Astrocyte of the hippocampus (primary cell): ENCODE measurements at regions not wholly inside any gene's neighbourhood (a gene's known extent, or its start where the extent isn't known, plus 50 kb on each side); places are given as distances from the start of the nearest gene placed in this dataset.

Experiments
- DNase-seq: peaks from one replicate; pipeline ENCODE4 v3.0.0; 2011; ENCODE audit warnings: low read depth, low spot score

DNA sequence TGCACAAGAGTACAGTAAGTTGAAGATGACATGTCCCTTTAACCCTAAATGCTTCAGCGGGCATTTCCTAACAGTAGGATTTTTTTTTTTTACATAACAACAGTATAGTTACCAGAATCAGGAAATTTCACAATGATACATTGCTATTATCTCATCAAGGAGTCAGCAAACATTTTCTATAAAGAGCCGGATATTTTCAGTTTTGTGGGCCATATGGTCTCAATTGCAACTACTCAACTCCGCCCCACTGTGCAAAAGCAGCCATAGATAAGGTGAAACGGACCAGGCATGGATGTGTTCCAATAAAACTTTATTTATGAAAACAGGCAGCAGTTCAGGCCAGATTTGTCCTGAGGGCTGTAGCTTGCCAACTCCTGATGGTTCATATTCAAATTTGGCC is 130.6 kb downstream of the SMAD6 start:
- DNase-seq = no peak

DNA sequence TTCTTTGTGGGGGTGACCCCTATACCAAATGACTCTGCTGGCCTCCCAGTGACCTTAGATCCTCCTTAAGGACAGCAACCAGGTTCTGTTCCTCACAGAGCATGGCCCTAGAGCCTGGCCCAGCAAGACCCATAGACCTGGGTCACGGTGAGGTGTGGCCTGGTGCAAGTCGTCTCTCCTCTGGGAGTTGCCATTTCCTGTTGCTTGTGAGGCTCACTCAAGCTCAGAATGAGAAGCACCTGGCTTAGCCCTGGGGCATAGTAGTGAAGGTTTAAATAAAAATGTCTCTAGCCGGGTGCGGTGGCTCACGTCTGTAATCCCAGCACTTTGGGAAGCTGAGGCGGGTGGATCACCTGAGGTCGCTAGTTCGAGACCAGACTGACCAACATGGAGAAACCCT is 131.3 kb downstream of the SMAD6 start:
- no peak for DNase-seq

DNA sequence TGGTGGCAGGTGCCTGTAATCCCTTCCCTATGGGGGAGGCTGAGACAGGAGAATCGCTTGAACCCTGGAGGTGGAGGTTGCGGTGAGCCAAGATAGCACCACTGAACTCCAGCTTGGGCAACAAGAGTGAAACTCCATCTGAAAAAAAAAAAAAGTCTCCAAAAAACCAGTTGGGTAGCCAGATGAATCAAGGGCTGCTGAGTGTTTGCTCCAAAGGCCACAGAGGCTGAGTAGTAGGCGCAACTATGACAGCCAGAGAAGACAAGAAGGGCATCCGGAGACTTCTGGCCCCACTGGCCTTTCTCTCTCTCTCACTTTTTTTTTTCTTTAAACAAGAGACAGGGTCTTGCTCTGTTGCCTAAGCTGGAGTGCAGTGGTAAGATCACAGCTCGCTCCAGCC is 131.8 kb downstream of the SMAD6 start:
- no peak for DNase-seq

DNA sequence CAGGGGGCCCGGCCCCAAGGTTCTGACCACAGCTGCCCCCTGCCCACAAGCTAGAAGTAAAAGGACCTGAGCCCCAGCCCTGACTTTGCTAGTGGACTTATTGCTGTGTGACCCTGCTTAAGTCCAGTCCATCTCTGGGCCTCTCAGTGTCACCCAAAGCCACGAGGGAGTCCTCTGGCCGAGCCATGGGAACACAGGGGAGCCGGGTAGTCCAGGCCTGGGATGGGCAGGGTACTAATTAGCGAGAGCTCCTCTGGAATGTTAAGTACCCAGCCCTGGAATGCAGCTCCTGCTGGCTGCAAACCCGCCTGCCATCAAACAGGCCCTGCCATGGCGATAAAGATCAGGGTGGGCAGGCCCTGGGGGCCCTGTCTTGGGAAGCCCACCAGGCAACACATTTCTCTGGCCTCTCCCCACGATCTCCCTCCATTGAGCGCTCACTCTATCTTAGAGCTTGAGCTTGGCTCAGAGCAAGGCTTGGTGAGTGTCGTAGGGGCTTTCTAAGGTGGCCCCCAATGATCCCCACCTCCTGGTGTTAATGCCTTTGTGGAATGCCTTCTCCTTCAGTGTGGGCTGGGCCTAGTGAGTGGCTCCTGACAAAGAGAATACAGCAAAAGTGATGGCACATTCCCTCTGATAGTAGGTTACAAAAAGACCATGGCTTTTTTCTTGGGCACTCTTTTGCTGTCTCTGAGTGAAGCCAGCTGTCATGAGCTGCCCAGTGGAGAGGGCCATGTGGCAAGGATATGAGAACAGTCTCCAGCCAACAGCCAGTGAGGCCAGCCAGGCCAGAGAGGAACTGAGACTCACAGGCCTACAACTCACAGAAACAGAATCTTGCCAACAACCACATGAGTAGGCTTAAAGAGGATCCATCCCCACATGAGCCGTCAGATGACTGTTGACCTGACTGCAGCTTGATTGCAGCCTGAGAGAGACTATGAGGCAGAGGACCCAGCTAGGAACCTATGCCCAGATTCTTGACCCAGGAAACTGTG is 133.1 kb downstream of the SMAD6 start:
- peak; percentile 81 for DNase-seq

DNA sequence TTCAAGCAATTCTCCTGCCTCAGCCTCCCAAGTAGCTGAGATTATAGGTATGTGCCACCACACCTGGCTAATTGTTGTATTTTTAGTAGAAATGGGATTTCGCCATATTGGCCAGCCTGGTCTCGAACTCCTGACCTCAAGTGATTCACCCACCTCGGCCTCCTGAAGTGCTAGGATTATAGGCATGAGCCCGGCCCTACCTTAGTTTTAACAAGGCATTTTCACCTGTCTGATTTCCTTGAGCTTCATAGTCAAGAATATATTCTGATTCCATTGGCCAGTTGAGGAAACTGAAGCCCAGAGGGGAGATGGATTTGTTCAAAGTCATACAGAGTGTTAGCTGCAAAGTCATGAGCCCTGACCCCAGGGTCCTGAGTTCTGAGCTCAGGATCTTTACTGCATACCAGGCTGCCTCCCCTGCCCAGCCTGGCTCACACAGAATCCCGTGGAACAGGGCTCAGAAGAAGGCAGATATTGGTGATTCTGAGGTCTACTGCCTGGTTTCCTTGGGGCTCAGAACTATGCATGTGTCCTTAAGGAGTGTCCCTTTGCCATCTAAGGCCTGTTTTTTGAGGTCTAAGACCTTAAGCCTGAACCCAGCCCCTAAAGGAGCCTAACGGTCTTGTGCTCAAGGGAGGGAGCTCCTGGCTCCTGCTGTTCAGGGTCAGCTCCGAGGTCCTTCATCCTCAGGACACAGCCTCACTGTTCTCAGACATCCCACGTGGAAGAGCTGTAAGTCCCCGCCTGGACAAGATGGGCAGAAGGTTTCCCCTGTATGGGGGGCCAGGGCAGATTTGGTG is 134.4 kb downstream of the SMAD6 start:
- DNase-seq = no peak

DNA sequence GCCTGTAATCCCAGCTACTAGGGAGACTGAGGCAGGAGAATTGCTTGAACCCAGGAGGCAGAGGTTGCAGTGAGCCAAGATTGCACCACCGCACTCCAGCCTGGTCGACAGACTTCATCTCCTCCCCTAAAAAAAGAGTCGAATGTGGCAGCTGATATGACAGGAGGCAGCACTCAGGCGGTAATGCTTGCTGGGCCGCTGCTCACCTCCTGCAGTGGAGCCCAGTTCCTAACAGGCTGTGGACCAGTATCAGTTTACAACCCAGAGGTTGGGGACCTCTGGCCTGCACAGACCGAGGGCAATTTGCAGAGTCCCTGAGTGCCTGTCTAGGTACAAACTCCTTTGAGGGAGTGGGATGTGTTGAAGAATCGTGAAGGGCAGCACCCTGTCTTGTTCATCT is 136.2 kb downstream of the SMAD6 start:
- DNase-seq = no peak

DNA sequence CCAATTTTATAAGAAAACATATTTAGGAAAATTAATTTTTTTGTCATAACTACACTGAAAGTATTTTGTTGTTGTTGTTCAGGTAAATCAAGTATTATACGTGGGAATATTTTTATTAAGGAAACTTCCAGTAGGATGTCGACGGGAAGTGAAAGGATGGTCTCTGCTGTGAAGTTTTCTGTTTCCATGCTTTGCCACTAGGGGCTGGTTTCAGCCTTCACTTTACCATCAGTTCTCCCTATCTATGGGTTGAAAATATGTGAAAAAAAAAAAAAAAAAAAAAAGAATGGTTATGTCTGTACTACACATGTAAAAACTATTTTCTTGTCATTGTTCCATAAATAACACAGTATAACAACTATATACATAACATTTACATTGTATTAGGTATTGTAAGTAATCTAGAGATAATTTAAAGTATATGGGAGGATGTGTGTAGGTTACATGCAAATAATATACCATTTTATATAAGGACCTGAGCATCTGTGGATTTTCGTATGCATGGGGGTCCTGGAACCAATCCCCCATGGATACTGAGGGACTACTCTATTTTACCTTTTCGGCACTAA is 136.7 kb downstream of the SMAD6 start:
- DNase-seq = peak; percentile 65

DNA sequence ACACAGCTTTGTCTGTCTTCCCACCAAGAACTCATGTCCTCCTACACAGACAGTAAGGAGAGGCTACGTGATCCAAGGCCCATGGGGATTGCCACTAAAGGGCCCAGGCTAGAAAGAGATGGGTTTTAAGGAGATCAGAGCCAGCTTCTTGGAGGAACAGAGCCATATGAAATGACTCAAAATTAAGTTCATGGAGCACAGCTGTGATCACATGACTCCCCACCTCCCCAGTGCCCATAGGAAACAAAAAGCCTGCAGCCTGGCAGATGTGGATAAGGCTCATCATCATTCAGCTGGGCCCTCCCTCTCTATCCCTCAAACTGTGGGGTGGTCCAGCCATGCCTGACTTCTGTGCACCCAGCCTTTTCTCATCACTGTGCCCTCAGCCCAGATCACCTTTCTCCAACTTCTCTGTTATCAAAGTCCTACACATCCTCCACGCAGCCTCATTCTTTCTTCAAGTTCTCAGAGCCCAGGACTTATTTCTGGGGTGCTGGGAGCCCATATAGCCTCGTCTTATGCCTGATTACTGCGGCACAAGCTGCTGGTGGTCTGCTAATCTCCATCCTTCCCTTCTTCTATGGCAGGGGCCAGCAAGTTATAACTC is 137.6 kb downstream of the SMAD6 start:
- DNase-seq = no peak

DNA sequence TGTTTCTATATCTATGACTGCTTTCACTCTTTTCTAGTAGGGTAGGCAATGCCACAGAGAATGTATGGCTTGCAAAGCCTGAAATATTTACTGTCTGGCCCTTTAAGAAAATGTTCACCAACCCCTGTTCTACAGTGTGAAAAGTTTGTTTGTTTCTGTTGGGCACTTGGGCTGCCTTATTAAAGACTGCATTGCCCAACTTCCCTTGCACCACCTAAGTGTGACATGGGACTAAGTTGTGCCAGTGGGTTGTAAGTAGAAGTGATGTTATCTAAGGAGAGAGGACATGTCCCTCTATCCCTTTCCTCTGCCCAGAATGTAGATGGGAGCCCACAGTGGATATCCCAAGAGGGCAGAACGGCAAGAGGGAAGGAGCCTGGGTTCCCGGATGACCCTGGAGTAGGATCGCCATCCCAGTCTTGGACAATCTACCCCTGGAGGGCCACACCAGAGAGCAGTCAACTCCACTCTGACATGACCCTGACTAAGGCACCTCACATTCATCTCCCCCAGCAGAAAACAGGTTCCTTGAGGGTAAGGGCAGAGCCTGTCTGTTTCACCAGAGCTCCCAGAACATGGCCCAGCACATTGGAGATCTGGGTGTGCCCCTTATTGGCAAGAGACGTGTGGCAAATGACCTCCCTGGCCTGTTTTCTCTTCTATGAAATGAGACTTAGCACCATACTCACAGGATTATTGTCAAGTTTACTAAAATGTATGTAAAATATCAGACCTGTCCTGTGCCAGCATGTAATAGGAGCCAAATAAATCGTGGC is 138.8 kb downstream of the SMAD6 start:
- peak; percentile 13 for DNase-seq

DNA sequence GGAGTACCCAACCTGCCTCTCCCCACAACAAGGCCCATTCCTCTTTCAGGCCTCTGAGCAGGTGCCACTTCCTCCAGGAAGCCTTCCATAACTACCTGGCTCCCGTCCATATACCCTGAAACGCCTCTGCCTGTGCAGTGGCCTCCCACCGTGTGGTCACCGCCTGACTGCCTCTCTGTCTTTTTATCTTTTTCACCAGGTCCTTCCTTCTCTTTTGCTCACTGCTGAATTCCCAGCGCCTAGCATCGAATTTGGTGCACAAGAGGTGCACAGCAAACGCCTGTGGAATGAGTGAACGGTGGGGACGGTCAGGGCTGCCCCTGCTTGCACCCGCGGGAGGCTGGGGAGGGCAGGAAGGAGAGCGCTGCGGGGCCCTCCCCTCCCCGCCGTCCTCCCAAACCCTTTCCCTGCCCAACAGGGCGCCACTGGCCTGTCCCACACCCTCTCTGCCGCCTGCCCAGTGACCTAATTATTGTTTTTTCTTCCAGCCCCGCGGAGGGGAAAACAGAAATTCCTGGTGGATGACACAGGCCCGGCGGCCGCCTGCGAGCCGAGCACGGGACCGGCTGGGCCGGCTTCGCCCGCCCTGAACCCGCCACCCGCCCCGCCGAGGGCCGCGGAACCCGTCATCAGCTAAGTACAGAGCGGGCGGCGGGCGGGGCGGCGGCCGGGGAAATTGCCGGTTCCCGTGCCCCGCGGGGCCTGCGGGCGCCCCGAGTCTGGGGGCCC is 140.1 kb downstream of the SMAD6 start:
- peak; percentile 98 for DNase-seq

DNA sequence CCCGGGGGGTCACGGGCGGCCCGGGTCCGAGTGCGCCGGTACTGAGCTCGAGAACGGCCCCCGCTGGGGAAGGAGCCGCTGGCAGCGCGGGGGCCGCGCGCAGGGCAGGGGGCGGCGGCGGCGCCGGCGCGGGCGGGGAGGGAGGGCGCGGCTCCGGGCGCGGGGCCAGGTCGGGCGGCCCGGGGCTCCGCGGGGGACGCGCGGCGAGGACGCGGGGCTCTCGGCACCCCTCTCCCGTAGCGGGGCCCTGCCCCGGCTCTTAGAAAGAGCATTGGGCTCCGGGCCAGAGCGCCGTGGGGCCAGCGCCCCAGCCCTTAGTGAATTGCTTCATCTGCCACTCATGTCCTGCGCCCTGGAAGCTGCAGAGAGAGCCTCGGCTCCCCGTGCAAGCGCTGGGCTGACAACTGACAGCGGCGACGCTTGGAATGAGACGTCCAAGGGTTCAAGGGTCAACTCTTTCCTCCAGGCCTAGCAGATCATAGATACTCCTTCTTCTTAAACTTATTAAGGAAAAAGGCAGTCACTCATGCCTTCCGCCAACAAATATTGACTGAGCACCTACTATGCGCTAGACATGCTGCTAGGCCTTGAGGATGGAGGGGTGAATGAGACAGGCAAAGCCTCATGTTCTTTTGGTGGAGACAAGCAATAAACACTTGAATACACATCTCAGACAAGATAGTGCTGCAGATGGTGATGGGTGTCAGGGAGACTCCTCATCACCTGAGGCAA is 140.8 kb downstream of the SMAD6 start:
- DNase-seq = peak; percentile 86

DNA sequence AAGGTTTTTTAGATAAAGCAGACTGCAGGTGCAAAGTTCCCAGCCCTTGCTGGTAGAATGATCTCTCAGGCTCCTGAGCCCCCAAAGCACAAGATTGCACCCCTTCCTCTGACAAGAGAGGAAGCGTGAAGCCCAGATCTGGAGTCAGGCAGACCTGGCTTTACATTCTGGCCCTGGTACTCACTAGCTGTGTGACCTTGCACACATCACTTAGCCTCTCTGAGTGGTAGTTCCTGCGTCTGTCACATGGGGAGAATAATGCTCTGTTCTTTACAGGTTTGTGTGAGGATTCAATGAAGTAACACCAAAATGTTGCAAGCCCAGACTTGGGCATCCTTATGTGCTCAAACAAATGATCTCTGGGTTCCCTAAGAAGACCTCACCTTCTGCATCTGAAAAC is 141.5 kb downstream of the SMAD6 start:
- DNase-seq = no peak

DNA sequence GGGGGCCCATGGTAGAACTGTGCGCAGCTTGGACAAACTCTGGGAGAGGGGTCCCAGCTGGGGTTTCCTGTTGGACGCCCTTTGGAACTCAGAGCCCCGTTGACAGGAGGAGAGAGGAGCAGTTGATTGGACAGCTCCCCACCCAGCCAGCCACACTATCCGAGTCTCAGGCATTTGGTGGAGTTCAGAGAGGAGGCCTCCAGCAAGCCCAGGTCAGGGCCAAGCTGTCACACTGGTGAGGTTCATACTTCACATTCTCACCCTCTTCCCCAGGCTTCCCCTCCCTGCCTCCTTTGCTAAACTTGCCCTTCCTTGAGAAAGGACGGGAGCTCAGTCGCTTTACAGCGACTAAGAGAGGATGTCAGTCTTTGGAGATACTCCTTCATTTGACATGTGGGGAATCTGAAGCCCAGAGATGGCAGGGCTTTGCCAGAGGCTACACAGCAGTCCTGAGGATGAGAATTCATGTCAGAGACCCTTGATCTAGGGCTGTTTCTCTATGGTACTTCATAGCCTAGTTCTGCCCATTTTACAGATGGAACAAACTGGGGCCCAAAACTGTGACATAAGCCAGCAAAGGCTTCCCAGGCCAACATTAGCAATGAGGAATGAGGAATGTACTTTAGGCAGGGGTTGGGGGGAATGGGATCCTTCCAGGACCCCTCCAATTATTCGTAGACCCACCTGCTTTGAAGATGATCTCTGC is 142.2 kb downstream of the SMAD6 start:
- DNase-seq = no peak

DNA sequence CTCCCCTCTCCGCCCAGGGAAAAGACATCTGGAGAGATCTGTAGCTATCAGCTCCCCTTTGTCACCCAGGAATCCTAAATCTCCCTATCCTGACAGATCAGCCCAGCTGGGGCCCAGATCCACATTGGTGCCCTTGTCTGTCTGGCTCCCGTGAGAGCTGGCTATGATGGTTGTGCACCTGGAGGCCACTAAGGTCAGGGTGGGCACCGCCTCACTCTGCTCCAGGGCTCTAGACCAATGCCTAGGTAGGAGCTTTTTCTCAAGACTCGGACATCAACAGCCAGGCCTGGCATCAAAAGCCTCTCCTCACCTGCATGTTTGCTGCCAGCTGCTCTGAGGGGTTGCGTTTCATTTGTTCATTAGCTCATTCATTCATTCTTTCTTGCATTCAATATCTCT is 142.7 kb downstream of the SMAD6 start:
- DNase-seq = no peak

DNA sequence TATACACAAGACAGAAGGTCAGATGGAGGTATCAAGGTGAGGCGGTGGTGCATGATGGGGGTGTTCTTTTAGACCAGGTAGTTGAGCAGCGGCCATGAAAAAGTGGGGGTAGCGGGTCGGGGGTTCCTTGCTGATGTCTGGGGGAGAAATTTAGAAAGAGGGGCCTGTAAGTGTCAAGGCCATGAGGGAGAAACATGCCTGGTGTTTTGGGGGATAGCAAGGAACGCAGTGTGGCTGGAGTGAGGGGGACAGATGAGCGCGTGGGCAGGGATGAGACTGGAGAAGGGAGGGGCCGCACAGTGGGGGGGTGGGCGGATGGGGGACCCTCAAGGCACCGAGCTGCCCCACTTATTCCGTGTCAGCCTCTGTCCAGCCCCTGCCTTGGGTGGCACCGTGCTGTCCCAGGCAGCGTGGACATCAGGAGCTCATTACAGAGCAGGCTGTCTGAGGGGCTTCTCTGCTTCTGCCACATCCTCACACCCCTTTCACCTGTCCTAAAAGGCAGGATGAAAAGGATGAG is 143.3 kb downstream of the SMAD6 start:
- no peak for DNase-seq

DNA sequence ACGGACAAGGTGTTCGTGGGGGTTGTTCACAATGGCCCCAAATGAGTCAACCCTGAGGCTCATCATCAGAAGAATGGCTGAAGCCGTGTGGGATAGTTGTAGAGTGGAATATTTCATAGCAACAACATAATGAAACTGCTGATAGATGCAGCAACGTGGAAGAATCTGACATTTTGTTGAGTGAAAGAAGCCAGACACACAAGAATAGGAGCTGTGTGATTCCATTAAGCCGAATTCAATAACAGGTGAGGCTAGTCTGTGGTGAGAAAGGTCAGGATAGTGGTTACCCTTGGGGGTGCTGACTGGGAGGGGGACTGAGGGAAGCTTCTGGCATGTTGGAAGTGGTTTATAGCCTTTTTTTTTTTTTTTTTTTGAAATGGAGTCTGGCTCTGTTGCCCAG is 144.0 kb downstream of the SMAD6 start:
- DNase-seq = no peak

DNA sequence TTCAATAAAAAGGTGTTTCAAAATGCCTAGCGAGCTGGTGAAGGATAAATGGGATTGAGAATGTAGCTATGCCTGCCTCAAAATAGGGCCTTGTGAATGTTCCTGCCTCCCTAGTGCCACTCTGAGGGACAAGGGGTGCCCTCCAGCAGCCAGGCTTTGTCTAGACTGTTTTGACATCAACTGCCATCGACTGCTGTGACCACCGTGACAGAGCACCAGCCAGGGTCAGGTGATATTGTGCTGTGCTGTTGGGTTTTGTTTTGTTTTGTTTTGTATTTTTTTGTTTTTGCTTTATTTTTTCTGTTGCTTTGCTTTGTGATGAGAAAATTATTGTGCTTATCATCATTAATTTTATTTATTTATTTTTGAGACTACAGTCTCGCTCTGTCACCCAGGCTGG is 144.8 kb downstream of the SMAD6 start:
- DNase-seq = no peak

DNA sequence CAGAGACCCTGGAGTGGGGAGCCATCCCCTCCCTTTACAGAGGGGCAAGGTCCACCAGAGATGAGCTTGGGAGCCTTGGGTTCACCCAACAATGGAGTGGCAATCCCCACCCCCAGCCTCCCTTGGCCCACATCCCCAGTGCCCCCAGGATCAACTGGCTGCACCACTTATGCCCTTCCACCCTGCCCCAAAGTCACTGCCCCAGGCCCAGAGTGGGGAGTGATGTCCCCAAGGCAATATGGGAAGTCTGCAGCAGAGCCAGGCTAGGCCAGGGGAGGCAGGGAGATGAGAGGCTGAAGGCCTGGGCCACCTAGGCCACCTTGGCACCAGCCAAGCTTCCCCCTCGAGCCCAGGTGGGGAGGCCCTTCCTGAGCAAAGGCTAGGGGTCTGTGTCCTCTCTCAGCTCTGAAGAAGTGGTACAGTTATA is 145.5 kb downstream of the SMAD6 start:
- no peak for DNase-seq

DNA sequence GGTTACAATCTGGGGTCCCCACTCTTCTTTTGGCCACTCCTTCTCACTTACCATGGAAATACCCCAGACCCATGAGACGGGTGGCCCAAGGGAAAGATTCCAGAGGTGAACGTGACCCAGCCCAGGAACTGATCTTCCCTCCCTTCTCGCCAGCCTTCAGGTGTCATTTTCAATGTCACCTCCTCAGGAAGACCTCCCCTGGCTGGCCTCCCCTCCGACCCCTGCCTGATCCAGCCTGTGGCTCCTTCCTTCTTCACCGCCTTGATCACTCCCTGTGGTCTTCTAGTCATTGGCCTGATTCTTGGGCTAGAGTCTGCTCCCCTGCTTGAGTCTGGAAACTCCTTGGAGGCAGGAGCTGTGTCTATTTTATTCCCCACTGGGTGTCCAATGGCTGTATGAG is 146.1 kb downstream of the SMAD6 start:
- no peak for DNase-seq
